ENCODE measurements at regions not wholly inside any gene's neighbourhood (a gene's known extent, or its start where the extent isn't known, plus 50 kb on each side); places are given as distances from the start of the nearest gene placed in this dataset.

GRCh38 chr9:14532456-14533115 lies 160.6 kb downstream of the ZDHHC21 start:
- no TSS peak for BruUV-seq (replicated peaks)
- no peaks in the 10 kb centered on the region for H3K4me1 ChIP-seq (ENCODE audit: control insufficient read depth, extremely low read depth, insufficient read depth, low read length)
- H3K9ac ChIP-seq (replicated peaks; ENCODE audit: extremely low read depth, insufficient read depth, low read length), result no peak overlapping the region
- H3K27ac ChIP-seq (ENCODE audit: insufficient read depth, low read depth, low read length), result no peak overlapping the region
- H4K20me1 ChIP-seq (replicated peaks; ENCODE audit: control insufficient read depth, extremely low read depth, insufficient read depth, low read length), result no peaks in the 10 kb centered on the region
- peaks cover 4 to 21% of the 10 kb centered on the region in 2 experiments for H3K27me3 ChIP-seq (ENCODE audit: control insufficient read depth in 2 of 2, insufficient read depth in 2 of 2, low read length in 2 of 2)
- TF ChIP-seq JUN (IDR thresholded peaks at IDR 0.05; ENCODE audit: borderline replicate concordance, insufficient read depth, insufficient read length, low read depth) (no peak), POLR2A (IDR thresholded peaks at IDR 0.05; ENCODE audit: low read depth, low read length) (no peak), FOS (IDR thresholded peaks at IDR 0.05; ENCODE audit: borderline replicate concordance, insufficient read depth, low read length) (no peak), POLR2AphosphoS5 (IDR thresholded peaks at IDR 0.05; ENCODE audit: insufficient read depth, low read depth, low read length) (no peak), GATA2 (IDR thresholded peaks at IDR 0.05; ENCODE audit: insufficient read depth, insufficient read length, low read depth, low read length) (no peak), EZH2 (IDR thresholded peaks at IDR 0.05; ENCODE audit: borderline replicate concordance, low read depth, low read length, severe bottlenecking) (no peak), MYC (IDR thresholded peaks at IDR 0.05; ENCODE audit: low read depth, low read length) (no peak)
- TF ChIP-seq, protein P1, sequence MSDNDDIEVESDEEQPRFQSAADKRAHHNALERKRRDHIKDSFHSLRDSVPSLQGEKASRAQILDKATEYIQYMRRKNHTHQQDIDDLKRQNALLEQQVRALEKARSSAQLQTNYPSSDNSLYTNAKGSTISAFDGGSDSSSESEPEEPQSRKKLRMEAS (IDR thresholded peaks at IDR 0.05; ENCODE audit: insufficient read depth, insufficient read length), result no peak
- TF ChIP-seq, protein P2, sequence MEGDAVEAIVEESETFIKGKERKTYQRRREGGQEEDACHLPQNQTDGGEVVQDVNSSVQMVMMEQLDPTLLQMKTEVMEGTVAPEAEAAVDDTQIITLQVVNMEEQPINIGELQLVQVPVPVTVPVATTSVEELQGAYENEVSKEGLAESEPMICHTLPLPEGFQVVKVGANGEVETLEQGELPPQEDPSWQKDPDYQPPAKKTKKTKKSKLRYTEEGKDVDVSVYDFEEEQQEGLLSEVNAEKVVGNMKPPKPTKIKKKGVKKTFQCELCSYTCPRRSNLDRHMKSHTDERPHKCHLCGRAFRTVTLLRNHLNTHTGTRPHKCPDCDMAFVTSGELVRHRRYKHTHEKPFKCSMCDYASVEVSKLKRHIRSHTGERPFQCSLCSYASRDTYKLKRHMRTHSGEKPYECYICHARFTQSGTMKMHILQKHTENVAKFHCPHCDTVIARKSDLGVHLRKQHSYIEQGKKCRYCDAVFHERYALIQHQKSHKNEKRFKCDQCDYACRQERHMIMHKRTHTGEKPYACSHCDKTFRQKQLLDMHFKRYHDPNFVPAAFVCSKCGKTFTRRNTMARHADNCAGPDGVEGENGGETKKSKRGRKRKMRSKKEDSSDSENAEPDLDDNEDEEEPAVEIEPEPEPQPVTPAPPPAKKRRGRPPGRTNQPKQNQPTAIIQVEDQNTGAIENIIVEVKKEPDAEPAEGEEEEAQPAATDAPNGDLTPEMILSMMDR (IDR thresholded peaks at IDR 0.05; ENCODE audit: extremely low read depth in 1 of 2, insufficient read depth in 1 of 2, low read depth in 1 of 2, low read length in 2 of 2), result no peak
- no peak for DNase-seq (ENCODE audit: low read depth, low spot score)
- H3K79me2 ChIP-seq (ENCODE audit: control insufficient read depth, insufficient read depth, low read length), result no peaks in the 10 kb centered on the region
- no peaks in the 10 kb centered on the region for H3K9me1 ChIP-seq (replicated peaks; ENCODE audit: control insufficient read depth, extremely low read depth, insufficient read depth, low read length)
- no peak overlapping the region for H2AFZ ChIP-seq (ENCODE audit: low read depth, low read length)
- no peak overlapping the region for H3K4me3 ChIP-seq (replicated peaks in 1 of 3; ENCODE audit: insufficient read depth in 1 of 3, low read depth in 1 of 3, low read length in 3 of 3)
- ChIA-PET POLR2A (no interaction called here), CTCF (interaction anchor here (0.9 to 1.0 kb wide), 3 partner anchors 12 to 120 kb away, joined by 3 to 4 read pairs (median 3); no protein-coding TSS in a partner anchor)
- H3K36me3 ChIP-seq (ENCODE audit: control insufficient read depth in 2 of 2, extremely low read depth in 1 of 2, insufficient read depth in 2 of 2, low read length in 2 of 2), result no peaks in the 10 kb centered on the region
- no peaks in the 10 kb centered on the region for H3K9me3 ChIP-seq (replicated peaks; ENCODE audit: control insufficient read depth, insufficient read depth, low read length)
- H3K4me2 ChIP-seq (ENCODE audit: insufficient read depth, low read length), result no peak overlapping the region
- dilution Hi-C loops (cut with MboI; ENCODE audit: extremely low pct_ligation_motif_present, low sequenced_read_pairs) (no loop called here), intact Hi-C loops (cut with micrococcal nuclease) (no loop called here)
- no peak for FAIRE-seq
